HG03439 (cell line): ENCODE measurements at regions not wholly inside any gene's neighbourhood (a gene's known extent, or its start where the extent isn't known, plus 50 kb on each side); places are given as distances from the start of the nearest gene placed in this dataset.
"Not testable (repeated sequence)": the region's sequence is repeated elsewhere in the genome, so short reads cannot be mapped to it uniquely, and the experiment has no call there.

ENCODE experiments used
- ATAC-seq: cut with Tn5 transposase; IDR thresholded peaks from one replicate; pipeline ENCODE4 v1.9.1; 2021; ENCODE audit warnings: mild to moderate bottlenecking, moderate library complexity; ENCODE audit not compliant: unreplicated experiment

GRCh38 chr4:14400307-14400706 lies 602.0 kb upstream of the CPEB2 start:
- ATAC-seq: no peak

GRCh38 chr4:14403132-14403531 lies 599.1 kb upstream of the CPEB2 start:
- no peak for ATAC-seq

- ATAC-seq: no peak
These were observed 597.6 kb upstream of the CPEB2 start for GRCh38 chr4:14404730-14405129.

GRCh38 chr4:14410516-14410915 lies 591.8 kb upstream of the CPEB2 start:
- no peak for ATAC-seq

- ATAC-seq: no peak
These were observed 587.1 kb upstream of the CPEB2 start for GRCh38 chr4:14415146-14415545.

- ATAC-seq: no peak
These were observed 582.8 kb upstream of the CPEB2 start for GRCh38 chr4:14419516-14419915.

- not testable (repeated sequence) for ATAC-seq
These were observed 576.0 kb upstream of the CPEB2 start for GRCh38 chr4:14426297-14426696.

- ATAC-seq: no peak
These were observed 574.2 kb upstream of the CPEB2 start for GRCh38 chr4:14428125-14428524.

GRCh38 chr4:14431155-14432134 lies 570.8 kb upstream of the CPEB2 start:
- no peak for ATAC-seq

- ATAC-seq: no peak
These were observed 567.8 kb upstream of the CPEB2 start for GRCh38 chr4:14434483-14434882.

GRCh38 chr4:14434916-14435315 lies 567.4 kb upstream of the CPEB2 start:
- no peak for ATAC-seq

GRCh38 chr4:14441561-14441960 lies 560.7 kb upstream of the CPEB2 start:
- ATAC-seq: no peak

GRCh38 chr4:14445882-14446281 lies 556.4 kb upstream of the CPEB2 start:
- ATAC-seq: no peak

GRCh38 chr4:14446311-14446710 lies 556.0 kb upstream of the CPEB2 start:
- no peak for ATAC-seq

GRCh38 chr4:14446904-14447303 lies 555.4 kb upstream of the CPEB2 start:
- no peak for ATAC-seq

GRCh38 chr4:14449308-14449707 lies 553.0 kb upstream of the CPEB2 start:
- ATAC-seq: no peak

- ATAC-seq: no peak
These were observed 550.3 kb upstream of the CPEB2 start for GRCh38 chr4:14452001-14452400.

GRCh38 chr4:14452764-14453163 lies 549.5 kb upstream of the CPEB2 start:
- no peak for ATAC-seq

GRCh38 chr4:14458463-14458862 lies 543.8 kb upstream of the CPEB2 start:
- ATAC-seq: no peak

- ATAC-seq: no peak
These were observed 537.2 kb upstream of the CPEB2 start for GRCh38 chr4:14465057-14465456.

- no peak for ATAC-seq
These were observed 536.8 kb upstream of the CPEB2 start for GRCh38 chr4:14465507-14465906.

- no peak for ATAC-seq
These were observed 523.8 kb upstream of the CPEB2 start for GRCh38 chr4:14478504-14478903.

- ATAC-seq: no peak
These were observed 505.9 kb upstream of the CPEB2 start for GRCh38 chr4:14496408-14496807.
